Nephron progenitor cell (in vitro differentiated cells): ENCODE measurements at regions not wholly inside any gene's neighbourhood (a gene's known extent, or its start where the extent isn't known, plus 50 kb on each side); places are given as distances from the start of the nearest gene placed in this dataset.

Experiments used
- DNase-seq: peaks from one replicate; pipeline ENCODE4 v3.0.0; 2021
- H3K27ac Mint-ChIP-seq: 2 replicates; pipeline ENCODE4 v1.8.0; 2021; ENCODE audit warnings: mild to moderate bottlenecking, moderate library complexity, mixed read lengths
- H3K27me3 Mint-ChIP-seq: 2 replicates; pipeline ENCODE4 v1.8.0; 2021; ENCODE audit warnings: mild to moderate bottlenecking, low read depth, mixed read lengths; ENCODE audit not compliant: poor library complexity
- H3K36me3 Mint-ChIP-seq: 2 replicates; pipeline ENCODE4 v1.8.0; 2021; ENCODE audit warnings: low read depth, mixed read lengths
- H3K4me1 Mint-ChIP-seq: 2 replicates; pipeline ENCODE4 v1.8.0; 2021; ENCODE audit warnings: mixed read lengths
- H3K4me3 Mint-ChIP-seq: 2 replicates; pipeline ENCODE4 v1.8.0; 2021; ENCODE audit warnings: mild to moderate bottlenecking, moderate library complexity, mixed read lengths
- H3K9me3 Mint-ChIP-seq: 2 replicates; pipeline ENCODE4 v1.8.0; 2021; ENCODE audit warnings: mild to moderate bottlenecking, moderate library complexity, mixed read lengths
- CTCF ChIP-seq: fragments of 200-600 bp; sonication (generic); IDR thresholded peaks from 2 replicates; pipeline ENCODE4 v1.5.0; 2021; ENCODE audit warnings: antibody characterized with exemption

- Mint-ChIP-seq H3K36me3 (no peaks in the 10 kb centered on the region), H3K27ac (no peak overlapping the region)
Measured at GRCh38 chr7:69334701-69335100, 263.6 kb upstream of the AUTS2 start.

GRCh38 chr7:69335331-69335730 is 262.9 kb upstream of the AUTS2 start:
- Mint-ChIP-seq H3K27me3 (peaks cover 15% of the 10 kb centered on the region), H3K4me1 (peaks cover 15% of the 10 kb centered on the region), H3K36me3 (no peaks in the 10 kb centered on the region), H3K27ac (no peak overlapping the region), H3K9me3 (peaks cover 9% of the 10 kb centered on the region), H3K4me3 (no peak overlapping the region)
- no peak for TF ChIP-seq CTCF
- DNase-seq, result no peak

More at GRCh38 chr7:69334701-69335100, 263.6 kb upstream of the AUTS2 start:
- no peak overlapping the region for H3K4me3 Mint-ChIP-seq
- H3K9me3 Mint-ChIP-seq, result peaks cover 15% of the 10 kb centered on the region
- peaks cover 15% of the 10 kb centered on the region for H3K4me1 Mint-ChIP-seq
- DNase-seq, result no peak
- TF ChIP-seq CTCF, result no peak
- peaks cover 15% of the 10 kb centered on the region for H3K27me3 Mint-ChIP-seq

- no peak for TF ChIP-seq CTCF
- H3K4me1 Mint-ChIP-seq, result peaks cover 15% of the 10 kb centered on the region
- H3K36me3 Mint-ChIP-seq, result no peaks in the 10 kb centered on the region
- H3K27me3 Mint-ChIP-seq, result peaks cover 15% of the 10 kb centered on the region
- no peak overlapping the region for H3K4me3 Mint-ChIP-seq
- H3K9me3 Mint-ChIP-seq, result no peaks in the 10 kb centered on the region
- no peak overlapping the region for H3K27ac Mint-ChIP-seq
- DNase-seq, result no peak
Measured at GRCh38 chr7:69336976-69337375, 261.3 kb upstream of the AUTS2 start.

GRCh38 chr7:69338144-69338543 is 260.1 kb upstream of the AUTS2 start:
- H3K27me3 Mint-ChIP-seq, result peaks cover 15% of the 10 kb centered on the region
- TF ChIP-seq CTCF, result no peak
- peaks cover 15% of the 10 kb centered on the region for H3K4me1 Mint-ChIP-seq
- no peaks in the 10 kb centered on the region for H3K36me3 Mint-ChIP-seq
- no peaks in the 10 kb centered on the region for H3K9me3 Mint-ChIP-seq
- H3K4me3 Mint-ChIP-seq, result no peak overlapping the region
- DNase-seq, result peak; percentile 9
- H3K27ac Mint-ChIP-seq, result no peak overlapping the region

GRCh38 chr7:69341288-69341687 is 257.0 kb upstream of the AUTS2 start:
- Mint-ChIP-seq H3K27me3 (peaks cover 18% of the 10 kb centered on the region), H3K27ac (no peak overlapping the region), H3K4me3 (no peak overlapping the region), H3K9me3 (peaks cover 4% of the 10 kb centered on the region), H3K4me1 (peaks cover 15% of the 10 kb centered on the region), H3K36me3 (no peaks in the 10 kb centered on the region)
- DNase-seq, result no peak
- TF ChIP-seq CTCF, result no peak

GRCh38 chr7:69342154-69342884 is 256.0 kb upstream of the AUTS2 start:
- Mint-ChIP-seq H3K4me1 (peaks cover 12% of the 10 kb centered on the region), H3K9me3 (peaks cover 4% of the 10 kb centered on the region), H3K36me3 (no peaks in the 10 kb centered on the region), H3K27ac (no peak overlapping the region), H3K4me3 (no peak overlapping the region), H3K27me3 (peaks cover 18% of the 10 kb centered on the region)
- DNase-seq, result no peak
- no peak for TF ChIP-seq CTCF
